NB4 (cell line): ENCODE measurements at regions not wholly inside any gene's neighbourhood (a gene's known extent, or its start where the extent isn't known, plus 50 kb on each side); places are given as distances from the start of the nearest gene placed in this dataset.

Experiments used
- MYC ChIP-seq: IDR thresholded peaks from 2 replicates; pipeline ENCODE4 v1.6.1; 2011; ENCODE audit warnings: low read depth, low read length
- POLR2A ChIP-seq: IDR thresholded peaks from 2 replicates; pipeline ENCODE4 v1.6.1; 2011; ENCODE audit warnings: mild to moderate bottlenecking; ENCODE audit not compliant: insufficient read length; ENCODE audit errors: extremely low read depth
- TF ChIP-seq, protein P1 (sequence below): IDR thresholded peaks from one replicate; pipeline ENCODE4 v1.5.1; 2012; ENCODE audit warnings: low read depth, low read length
- TF ChIP-seq, protein P2 (sequence below): IDR thresholded peaks from 2 replicates; pipeline ENCODE4 v1.6.1; 2011; ENCODE audit warnings: low read depth, low read length

DNA sequence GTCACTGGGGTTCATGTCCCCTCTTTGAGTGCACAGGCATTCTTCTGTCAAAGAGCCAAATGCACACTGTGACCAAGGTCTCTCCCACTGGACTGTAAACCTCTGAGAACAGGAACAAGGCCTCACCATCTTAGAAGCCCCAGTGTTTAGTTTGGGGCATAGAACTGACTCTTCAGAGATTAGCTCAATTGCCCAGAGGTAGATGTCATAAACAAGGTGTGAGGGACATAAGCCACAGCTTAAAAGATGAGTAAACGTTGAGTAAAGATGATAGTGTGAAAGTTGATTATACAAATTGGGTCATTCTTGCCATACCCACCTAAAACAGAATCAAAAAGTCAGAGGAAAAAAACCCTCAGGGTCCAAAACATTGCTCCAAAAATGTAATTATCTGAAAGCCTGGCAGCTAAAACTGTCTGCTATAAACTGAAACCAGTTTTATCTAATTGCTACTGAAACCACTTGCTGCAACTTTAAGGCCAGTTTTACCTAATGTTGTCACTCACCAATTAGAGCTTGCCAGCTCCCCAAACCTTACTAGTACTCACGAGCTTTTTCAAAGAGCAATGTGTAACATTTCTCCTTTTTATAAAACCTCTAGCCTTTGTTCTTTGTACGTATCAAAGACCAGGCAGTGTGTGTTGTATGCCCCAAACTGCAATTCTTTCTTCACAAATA lies 415.2 kb downstream of the RAP2B start:
- TF ChIP-seq, protein P1, sequence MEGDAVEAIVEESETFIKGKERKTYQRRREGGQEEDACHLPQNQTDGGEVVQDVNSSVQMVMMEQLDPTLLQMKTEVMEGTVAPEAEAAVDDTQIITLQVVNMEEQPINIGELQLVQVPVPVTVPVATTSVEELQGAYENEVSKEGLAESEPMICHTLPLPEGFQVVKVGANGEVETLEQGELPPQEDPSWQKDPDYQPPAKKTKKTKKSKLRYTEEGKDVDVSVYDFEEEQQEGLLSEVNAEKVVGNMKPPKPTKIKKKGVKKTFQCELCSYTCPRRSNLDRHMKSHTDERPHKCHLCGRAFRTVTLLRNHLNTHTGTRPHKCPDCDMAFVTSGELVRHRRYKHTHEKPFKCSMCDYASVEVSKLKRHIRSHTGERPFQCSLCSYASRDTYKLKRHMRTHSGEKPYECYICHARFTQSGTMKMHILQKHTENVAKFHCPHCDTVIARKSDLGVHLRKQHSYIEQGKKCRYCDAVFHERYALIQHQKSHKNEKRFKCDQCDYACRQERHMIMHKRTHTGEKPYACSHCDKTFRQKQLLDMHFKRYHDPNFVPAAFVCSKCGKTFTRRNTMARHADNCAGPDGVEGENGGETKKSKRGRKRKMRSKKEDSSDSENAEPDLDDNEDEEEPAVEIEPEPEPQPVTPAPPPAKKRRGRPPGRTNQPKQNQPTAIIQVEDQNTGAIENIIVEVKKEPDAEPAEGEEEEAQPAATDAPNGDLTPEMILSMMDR, result no peak
- no peak for TF ChIP-seq POLR2A
- TF ChIP-seq, protein P2, sequence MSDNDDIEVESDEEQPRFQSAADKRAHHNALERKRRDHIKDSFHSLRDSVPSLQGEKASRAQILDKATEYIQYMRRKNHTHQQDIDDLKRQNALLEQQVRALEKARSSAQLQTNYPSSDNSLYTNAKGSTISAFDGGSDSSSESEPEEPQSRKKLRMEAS, result no peak
- TF ChIP-seq MYC, result no peak
